Epithelial cell of proximal tubule (primary cell): ENCODE measurements at regions not wholly inside any gene's neighbourhood (a gene's known extent, or its start where the extent isn't known, plus 50 kb on each side); places are given as distances from the start of the nearest gene placed in this dataset.

Experiments
- DNase-seq: peaks from one replicate; pipeline ENCODE4 v3.0.0-alpha.2; 2011; ENCODE audit warnings: low read depth
- H3K4me3 ChIP-seq: 2 replicates; pipeline ENCODE4 v1.5.1; 2011; ENCODE audit warnings: low read depth, mild to moderate bottlenecking, low read length
- TF ChIP-seq, protein P1 (sequence below): conservative IDR thresholded peaks from 2 replicates; pipeline ENCODE4 v1.5.1; 2012; ENCODE audit warnings: low read depth, mild to moderate bottlenecking, low read length

DNA sequence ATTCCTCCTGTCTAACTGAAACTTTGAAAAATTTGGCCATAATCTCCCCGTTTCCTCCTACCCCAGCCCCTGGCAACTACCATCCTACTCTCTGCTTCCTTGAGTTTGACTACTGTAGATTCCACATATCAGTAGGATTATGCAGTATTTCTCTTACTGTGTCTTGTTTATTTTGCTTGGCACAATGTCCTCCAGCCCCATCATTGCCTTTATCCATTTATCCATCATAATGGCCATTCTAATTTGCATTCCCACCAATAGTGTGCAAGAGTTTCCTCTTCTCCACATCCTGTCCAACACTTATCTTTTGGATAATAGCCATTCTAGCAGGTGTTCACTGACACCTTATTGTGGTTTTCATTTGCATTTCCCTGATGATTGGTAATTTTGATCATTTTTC, 202.3 kb downstream of the THBS2 start:
- DNase-seq: no peak
- TF ChIP-seq, protein P1, sequence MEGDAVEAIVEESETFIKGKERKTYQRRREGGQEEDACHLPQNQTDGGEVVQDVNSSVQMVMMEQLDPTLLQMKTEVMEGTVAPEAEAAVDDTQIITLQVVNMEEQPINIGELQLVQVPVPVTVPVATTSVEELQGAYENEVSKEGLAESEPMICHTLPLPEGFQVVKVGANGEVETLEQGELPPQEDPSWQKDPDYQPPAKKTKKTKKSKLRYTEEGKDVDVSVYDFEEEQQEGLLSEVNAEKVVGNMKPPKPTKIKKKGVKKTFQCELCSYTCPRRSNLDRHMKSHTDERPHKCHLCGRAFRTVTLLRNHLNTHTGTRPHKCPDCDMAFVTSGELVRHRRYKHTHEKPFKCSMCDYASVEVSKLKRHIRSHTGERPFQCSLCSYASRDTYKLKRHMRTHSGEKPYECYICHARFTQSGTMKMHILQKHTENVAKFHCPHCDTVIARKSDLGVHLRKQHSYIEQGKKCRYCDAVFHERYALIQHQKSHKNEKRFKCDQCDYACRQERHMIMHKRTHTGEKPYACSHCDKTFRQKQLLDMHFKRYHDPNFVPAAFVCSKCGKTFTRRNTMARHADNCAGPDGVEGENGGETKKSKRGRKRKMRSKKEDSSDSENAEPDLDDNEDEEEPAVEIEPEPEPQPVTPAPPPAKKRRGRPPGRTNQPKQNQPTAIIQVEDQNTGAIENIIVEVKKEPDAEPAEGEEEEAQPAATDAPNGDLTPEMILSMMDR: no peak

DNA sequence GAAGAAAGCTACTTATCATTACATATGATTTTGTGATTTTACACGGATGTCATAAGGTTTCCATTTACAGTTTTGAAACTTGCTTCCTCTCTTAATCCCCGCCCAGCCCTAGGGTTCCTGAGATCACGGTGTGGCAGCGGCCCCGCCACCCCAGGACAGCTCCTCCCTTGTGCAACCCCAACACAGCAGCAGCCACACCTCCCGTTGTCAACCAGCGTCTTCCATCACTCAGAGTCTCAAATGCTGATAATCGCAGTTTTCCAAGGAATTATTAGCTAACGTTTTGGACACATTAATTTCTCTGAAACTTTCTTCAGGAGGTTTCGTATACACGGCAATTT, 204.8 kb downstream of the THBS2 start:
- H3K4me3 ChIP-seq: no peak overlapping the region
- TF ChIP-seq, protein P1: no peak

More for the DNA sequence above, 202.3 kb downstream of the THBS2 start:
- H3K4me3 ChIP-seq: no peak overlapping the region

DNA sequence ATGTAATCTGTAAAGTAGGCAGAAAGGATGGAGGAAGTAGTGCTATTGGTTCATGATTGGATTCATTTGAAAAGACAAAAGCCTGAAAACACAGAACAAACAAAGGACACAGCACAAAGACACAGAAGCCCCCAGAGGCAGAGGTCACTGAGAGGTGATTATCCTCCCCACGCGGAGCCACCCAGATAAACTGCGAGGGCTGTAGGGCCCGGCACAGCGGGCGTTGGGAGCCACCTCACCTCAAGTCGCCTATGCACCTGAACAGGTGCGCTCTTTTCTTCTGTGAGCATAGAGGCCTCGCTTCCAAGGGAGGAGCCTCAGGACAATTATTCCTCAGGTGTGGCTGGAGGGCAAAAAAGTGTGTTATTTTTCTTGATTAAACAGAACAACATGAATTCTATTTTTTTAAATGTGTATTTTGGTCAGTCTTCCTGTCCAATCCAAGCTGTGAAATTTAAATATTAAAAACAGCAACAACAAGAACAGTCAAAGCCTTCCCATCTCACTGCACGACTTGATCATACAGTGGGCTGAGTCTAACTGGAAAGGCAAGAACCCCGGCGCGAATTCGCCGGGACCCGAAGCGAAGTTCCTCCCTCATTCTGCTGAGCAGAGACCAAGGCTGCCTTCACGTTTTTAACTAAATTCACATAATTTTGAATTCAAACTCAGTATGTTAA, 205.3 kb downstream of the THBS2 start:
- TF ChIP-seq, protein P1: no peak
- no peak for DNase-seq
- no peak overlapping the region for H3K4me3 ChIP-seq

More for the DNA sequence above, 204.8 kb downstream of the THBS2 start:
- no peak for DNase-seq

DNA sequence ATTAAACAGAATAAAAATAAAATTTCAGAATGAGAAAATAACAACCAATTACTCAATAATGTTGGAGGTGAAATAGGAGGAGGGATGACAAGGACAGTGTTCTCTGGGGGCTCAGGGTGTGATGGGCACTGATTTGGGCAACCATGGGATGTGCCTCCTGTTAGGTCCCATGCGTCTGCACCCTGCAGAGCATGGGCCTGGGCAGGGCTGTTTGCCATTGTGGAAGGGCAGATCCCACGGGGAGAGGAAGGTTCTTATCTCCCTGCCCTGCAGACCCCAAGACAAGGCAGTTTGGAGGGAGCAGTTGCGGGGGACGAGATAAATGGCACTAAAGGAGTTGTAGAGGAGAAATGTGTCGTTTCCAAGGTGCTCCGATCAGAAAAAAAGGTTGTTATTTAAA, 206.3 kb downstream of the THBS2 start:
- H3K4me3 ChIP-seq: no peak overlapping the region
- no peak for DNase-seq

DNA sequence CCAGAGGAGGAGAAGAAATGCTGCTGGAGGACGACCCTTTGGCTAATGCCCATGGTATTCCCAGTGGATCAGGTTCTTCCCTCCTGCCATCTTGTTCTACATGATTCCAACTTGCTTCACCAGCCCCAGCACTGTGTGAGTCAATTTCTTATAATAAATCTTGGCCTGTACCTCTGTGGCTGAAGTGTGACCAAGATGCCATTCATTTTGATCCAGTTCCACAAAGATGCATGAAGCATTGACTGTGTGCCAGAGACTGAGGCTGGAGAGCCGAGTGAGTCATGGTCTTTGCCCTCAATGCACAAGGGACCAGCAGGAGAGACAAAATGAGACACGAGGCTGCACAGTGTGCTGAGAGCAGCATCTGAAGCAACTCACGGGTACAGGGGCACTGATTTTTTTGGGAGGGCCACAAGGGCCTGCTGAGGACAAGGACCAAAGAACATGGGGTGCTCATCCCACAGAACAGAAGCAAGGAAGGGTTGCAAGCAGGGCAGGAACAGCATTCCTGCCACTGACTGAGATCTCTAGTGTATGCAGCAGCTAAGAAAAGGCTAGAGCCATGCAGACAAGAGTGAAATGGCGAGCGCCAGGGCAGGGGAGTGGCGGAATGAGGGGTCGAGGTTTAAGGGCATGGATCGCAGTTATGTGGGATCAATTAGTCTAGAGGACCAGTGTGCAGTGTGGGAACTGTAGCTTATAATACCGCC, 207.0 kb downstream of the THBS2 start:
- TF ChIP-seq, protein P1: no peak
- no peak for DNase-seq
- no peak overlapping the region for H3K4me3 ChIP-seq

More for the DNA sequence above, 206.3 kb downstream of the THBS2 start:
- TF ChIP-seq, protein P1: no peak

DNA sequence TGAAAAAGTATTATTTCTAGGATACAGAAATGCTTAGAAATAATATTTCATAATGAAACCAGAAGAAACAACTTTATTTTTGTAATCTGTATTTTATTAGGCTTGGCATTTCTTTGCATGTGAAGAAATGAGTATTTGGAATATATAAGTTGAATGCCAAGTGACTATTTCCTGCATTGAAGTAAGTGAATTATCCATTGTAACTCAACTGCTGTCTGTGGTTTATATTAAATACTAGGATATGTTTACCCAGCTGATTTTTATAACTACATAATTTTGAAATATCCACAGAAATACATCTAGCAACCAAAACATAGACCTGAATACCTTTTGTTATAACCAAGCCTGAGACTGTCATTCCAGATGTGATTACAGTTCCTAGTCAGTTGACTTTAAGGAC, 207.6 kb downstream of the THBS2 start:
- TF ChIP-seq, protein P1: no peak
- no peak overlapping the region for H3K4me3 ChIP-seq
- no peak for DNase-seq

DNA sequence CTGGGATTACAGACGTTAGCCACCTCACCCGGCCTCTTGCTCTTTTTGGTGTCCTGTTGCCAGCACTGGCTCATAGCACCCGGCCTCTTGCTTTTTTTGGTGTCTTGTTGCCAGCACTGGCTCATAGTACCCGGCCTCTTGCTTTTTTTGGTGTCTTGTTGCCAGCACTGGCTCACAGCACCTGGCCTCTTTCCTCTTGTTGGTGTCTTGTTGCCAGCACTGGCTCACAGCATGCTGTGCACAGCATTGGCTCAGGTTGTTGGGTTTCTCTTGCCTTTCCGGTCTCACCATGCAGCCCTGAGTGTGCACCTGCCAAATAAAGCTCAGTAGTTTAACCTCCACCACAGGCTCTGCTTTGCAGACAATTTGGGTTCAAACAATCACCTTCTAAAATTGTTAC, 208.2 kb downstream of the THBS2 start:
- no peak overlapping the region for H3K4me3 ChIP-seq
- DNase-seq: no peak
- TF ChIP-seq, protein P1: no peak
